ENCODE measurements at regions not wholly inside any gene's neighbourhood (a gene's known extent, or its start where the extent isn't known, plus 50 kb on each side); places are given as distances from the start of the nearest gene placed in this dataset.

- TF ChIP-seq CTCF (conservative IDR thresholded peaks at IDR 0.05; ENCODE audit: low read depth, low read length) (no peak), EZH2 (IDR thresholded peaks at IDR 0.05; ENCODE audit: borderline replicate concordance, low read depth, low read length, poor library complexity, severe bottlenecking) (no peak)
These were observed 293.8 kb downstream of the FRK start for GRCh38 chr6:115766745-115767462.

All from A673 (cell line).